Stimulated activated CD8-positive, alpha-beta memory T cell treated with anti-CD3 and anti-CD28 coated beads, Interleukin-2, amount 100 ng/mL, for 1 hour (primary cell): ENCODE measurements at regions not wholly inside any gene's neighbourhood (a gene's known extent, or its start where the extent isn't known, plus 50 kb on each side); places are given as distances from the start of the nearest gene placed in this dataset.
"Not testable (repeated sequence)": the region's sequence is repeated elsewhere in the genome, so short reads cannot be mapped to it uniquely, and the experiment has no call there.

Experiments used
- DNase-seq, 2 donors: peaks; one replicate each; pipeline ENCODE4 v3.0.0-alpha.2; 2020; ENCODE audit warnings: low read depth in 2 of 2

- no peak for DNase-seq
Measured at GRCh38 chr6:99802396-99803031, 191.5 kb downstream of the MCHR2 start.

GRCh38 chr6:99808992-99809391 lies 185.0 kb downstream of the MCHR2 start:
- DNase-seq: no peak

GRCh38 chr6:99810295-99810694 lies 183.7 kb downstream of the MCHR2 start:
- no peak for DNase-seq

DNA sequence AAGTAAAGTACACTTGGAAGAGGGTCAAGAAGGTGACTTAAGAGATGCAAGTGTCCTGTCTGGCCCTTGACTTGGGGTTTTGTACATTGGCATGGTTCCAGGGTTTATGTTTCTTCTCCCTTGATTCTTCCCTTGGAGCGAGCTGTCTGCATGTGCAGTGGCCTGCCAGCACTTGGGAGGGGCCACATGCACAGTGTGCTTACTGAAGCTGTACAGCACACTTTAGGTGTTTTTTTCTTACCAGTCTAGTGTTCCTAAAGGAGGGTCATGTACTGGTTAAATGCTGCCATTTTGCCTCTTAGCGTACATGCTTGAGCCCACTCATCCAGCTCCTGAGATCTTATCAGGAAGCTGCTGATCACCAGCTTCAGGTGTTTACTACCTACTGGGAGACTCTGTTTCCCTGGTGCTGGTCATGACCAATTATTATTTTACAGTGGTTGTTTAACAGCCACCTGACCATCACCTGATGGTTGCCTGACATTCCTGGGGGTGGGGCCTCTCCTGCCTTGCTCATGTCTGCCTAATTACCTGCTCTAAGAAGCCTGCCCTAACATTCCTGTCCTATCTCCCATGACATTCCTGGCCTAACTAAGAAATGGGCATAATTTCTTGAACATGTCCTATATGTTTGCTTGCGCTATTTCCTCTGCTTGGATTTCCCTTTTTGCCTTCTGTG lies 182.9 kb downstream of the MCHR2 start:
- DNase-seq: no peak

DNA sequence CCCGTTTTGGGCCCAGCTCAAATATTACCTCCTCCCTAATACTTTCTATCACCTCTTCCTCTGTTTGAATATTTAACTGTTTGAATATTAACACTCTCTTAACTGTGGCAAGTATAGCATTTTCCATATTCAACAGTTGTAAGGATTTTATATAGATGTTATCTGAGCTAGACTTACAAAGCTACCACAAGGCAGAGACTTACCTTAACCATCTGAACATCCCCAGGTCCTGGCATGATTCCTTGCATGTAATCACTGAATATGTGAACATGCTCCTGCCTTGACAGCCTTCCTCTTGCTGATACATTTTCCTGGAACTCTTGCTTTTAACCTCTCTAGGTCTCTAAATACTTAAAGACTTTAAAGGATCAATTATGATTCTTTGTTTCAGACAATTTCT lies 182.4 kb downstream of the MCHR2 start:
- no peak for DNase-seq

DNA sequence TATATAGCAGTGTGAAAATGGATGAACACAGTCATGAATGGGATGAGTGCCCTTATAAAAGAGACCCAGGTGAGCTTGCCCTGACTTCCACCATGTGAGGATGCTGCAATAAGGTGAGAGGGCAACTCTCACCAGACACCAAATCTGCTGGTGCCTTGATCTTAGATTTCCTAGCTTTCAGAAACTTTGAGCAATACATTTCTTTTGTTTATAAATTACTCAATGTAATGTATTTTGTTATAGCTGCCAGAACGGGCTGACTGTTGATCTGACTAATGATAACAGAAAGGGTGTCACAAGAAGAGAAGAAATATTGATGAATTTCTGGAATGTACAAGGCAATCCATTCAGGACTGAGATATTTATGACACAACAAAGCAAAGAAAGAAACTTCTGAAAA lies 180.5 kb downstream of the MCHR2 start:
- DNase-seq: no peak

DNA sequence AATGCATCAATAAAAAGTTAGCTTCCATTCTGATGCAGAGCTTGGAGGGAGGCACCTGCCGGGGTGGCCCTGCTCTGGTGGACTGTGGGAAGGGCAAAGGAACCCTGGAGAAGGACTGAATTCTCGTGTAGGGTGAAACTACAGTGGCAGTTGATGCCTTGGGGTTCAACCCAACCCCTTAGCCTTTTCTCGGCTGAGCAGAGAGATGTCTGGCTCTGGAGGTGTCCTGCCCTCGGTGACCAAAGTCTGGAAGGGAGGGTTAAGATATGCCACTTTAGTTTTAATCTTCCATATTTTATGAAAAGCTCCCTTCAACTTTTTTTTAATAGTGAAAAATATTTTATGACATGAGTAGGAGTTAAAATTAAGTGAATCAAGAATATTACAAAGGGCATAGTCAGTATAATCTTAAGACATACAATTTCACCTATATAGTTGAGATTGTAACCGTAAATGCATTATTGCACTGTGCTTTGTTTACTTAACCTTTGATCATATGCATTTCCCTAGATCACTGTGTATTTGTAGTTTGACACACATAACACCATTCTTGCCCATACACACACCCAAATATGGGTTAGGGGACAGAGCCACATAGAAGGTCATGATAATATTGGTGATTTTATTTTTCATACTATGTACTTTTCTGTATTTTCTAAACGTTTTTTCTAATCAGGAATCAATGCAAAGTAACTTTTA lies 179.6 kb downstream of the MCHR2 start:
- no peak for DNase-seq

DNA sequence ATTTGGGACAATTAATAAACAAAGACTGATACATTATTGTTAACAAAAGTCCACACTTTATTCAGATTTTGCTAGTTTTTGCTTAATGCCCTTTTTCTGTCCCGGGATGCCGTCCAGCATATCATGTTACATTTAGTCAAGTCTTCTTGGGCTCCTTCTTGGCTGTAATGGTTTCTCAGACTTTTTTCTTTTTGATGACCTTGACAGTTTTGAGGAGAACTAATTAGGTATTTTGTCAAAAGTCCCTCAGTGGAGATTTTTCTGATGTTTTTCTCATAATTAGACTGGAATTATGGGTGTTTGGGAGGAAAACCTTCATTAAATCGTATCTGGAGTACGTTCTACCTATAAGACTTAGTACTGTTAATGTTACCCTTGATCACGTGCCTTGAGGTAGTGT lies 177.2 kb downstream of the MCHR2 start:
- DNase-seq: no peak

- DNase-seq: no peak
Measured at GRCh38 chr6:99818161-99818560, 175.9 kb downstream of the MCHR2 start.

- DNase-seq: no peak
Measured at GRCh38 chr6:99819853-99820252, 174.2 kb downstream of the MCHR2 start.

- no peak for DNase-seq
Measured at GRCh38 chr6:99821164-99821563, 172.9 kb downstream of the MCHR2 start.

GRCh38 chr6:99822741-99823512 lies 171.1 kb downstream of the MCHR2 start:
- no peak for DNase-seq

- DNase-seq: not testable (repeated sequence)
Measured at GRCh38 chr6:99823513-99824235, 170.3 kb downstream of the MCHR2 start.

DNA sequence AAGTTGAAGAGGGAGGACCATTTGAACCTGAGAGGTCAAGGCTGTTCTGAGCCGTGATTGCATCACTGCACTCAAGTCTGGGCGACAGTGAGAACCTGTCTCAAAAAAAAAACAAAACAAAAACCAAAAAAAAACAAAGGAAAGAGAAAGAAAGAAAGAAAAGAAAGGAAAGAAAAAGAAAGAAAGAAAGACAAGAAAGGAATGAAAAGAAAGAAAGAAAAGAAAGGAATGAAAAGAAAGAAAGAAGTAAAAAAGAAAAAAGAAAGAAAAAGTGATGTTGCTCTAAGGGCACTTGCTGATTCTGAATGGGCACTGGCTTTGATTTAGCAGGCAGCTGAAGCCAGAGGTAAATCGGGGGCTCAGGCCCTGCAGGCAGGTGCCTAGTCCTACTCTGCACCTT lies 161.0 kb downstream of the MCHR2 start:
- no peak for DNase-seq

- no peak for DNase-seq
Measured at GRCh38 chr6:99836471-99836870, 157.6 kb downstream of the MCHR2 start.

DNA sequence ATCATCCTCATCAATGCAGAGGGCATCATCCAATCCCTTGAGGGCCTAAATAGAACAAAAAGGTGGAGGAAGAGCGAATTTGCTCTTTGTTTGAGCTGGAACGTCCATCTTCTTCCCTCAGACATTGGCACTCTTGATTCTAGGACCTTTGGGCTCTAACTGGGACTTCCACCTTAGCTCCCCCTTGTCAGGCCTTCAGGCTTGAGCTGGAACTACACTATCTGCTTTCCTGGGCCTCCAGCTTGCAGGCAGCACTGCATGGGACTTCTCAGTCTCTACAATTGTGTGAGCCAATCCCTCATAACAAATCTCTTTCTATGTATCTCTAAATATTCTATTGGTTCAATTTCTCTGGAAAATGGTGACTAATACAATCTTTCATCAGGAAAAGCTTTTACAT lies 155.4 kb downstream of the MCHR2 start:
- no peak for DNase-seq

- no peak for DNase-seq
Measured at GRCh38 chr6:99841297-99841696, 152.7 kb downstream of the MCHR2 start.

GRCh38 chr6:99846006-99846405 lies 148.0 kb downstream of the MCHR2 start:
- no peak for DNase-seq

DNA sequence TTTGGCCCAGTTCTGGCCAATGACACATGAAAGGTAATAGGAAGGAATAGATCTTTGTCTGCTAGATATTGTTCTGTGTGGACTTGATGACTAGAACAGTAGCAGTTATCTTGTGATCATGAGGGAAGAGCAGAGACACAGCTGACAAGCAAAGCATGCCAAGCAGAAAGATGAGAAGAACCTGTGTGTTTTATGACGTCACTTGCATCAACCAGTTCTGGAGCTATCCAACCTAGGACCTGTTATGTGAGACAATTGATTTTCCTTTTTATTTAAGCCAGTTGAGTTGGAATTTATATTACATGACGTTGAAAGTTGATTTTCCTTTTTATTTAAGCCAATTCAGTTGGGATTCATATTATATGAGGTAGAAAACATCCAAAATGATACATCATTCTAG lies 143.2 kb downstream of the MCHR2 start:
- no peak for DNase-seq

DNA sequence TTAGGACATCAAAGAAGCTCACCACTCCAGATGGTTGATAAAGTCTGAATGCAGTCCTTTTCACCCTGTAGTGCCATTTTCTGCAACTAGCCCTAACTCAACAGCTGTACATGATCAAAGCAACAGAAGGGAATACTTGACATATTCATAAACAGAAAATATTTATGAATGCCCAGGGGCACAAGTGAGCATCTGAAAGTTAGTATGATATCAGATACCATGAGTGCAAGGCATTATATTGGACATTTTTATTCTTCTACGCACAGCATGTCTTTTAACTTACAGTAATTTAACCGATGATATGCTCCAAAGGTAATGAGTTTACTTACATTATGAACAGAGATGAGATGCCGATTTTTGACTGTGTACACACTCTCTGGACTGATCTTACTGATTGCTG lies 142.0 kb downstream of the MCHR2 start:
- DNase-seq: no peak

GRCh38 chr6:99867026-99867425 lies 127.0 kb downstream of the MCHR2 start:
- no peak for DNase-seq
